NCI-H2227 treated with DMSO at 0.1 percent for 48 hours (cell line): ENCODE measurements at regions not wholly inside any gene's neighbourhood (a gene's known extent, or its start where the extent isn't known, plus 50 kb on each side); places are given as distances from the start of the nearest gene placed in this dataset.

Experiments used
- DNase-seq: peaks from one replicate; lab custom pipeline; 2025; lab: John Stamatoyannopoulos, UW

DNA sequence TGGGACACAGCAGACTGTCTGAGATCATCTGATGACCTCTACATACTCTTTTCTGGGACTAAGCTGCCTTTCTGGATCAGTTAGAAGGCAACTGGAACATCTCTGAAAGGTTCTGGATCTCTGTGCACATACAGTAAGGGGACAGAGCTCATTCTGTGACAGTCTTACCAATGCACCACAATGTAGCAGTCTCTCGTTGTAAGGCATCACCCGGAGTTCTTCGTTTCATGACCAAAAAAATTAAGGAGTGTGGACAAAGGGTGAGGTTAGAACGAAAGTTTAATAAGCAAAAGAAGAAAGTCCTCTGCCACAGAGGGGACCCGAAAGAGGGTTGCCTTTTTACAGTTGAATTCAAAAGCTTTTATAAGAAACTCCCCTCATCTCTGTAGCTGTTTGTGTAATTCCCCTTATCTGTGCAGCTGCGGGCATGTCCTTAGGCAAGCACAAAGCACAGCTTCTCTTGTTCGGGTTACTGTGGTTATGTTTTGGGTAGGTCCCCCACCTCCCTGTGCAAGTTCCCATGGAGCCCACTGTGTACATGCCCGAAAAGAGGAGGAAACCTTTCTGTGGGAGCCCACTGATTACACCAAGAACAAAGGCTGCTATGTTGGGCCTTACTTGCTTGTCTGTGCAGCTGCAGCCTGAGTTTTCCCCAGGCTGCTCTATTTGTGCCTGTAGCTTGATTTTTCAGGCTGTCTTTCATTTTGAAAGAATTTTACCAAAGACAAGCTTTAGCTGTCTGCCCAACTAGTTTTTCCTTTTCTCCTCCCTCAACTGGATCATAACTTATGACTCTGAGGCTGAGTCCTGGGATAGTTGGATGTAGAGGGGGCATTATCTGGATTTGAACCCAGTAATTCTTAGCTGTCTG lies 53.1 kb upstream of the CACNA1E start:
- DNase-seq: no peak
